IPS-18a (cell line): ENCODE measurements at regions not wholly inside any gene's neighbourhood (a gene's known extent, or its start where the extent isn't known, plus 50 kb on each side); places are given as distances from the start of the nearest gene placed in this dataset.
"Not testable (repeated sequence)": the region's sequence is repeated elsewhere in the genome, so short reads cannot be mapped to it uniquely, and the experiment has no call there.

Source experiments
- H3K27ac ChIP-seq: one replicate; pipeline ENCODE4 v1.5.1; 2013; ENCODE audit warnings: low read length
- H3K27me3 ChIP-seq: one replicate; pipeline ENCODE4 v1.6.1; 2013; ENCODE audit warnings: mild to moderate bottlenecking, low read length; ENCODE audit not compliant: control insufficient read depth, insufficient read depth
- H3K36me3 ChIP-seq: one replicate; pipeline ENCODE4 v1.6.1; 2013; ENCODE audit warnings: low read depth, low read length; ENCODE audit not compliant: control insufficient read depth
- H3K4me1 ChIP-seq: one replicate; pipeline ENCODE4 v1.6.1; 2013; ENCODE audit warnings: low read depth, low read length; ENCODE audit not compliant: control insufficient read depth
- H3K4me3 ChIP-seq: one replicate; pipeline ENCODE4 v1.5.1; 2013; ENCODE audit warnings: low read length
- H3K9ac ChIP-seq: one replicate; pipeline ENCODE4 v1.6.1; 2013; ENCODE audit warnings: mild to moderate bottlenecking, low read length, moderate library complexity
- H3K9me3 ChIP-seq: one replicate; pipeline ENCODE4 v1.6.1; 2013; ENCODE audit warnings: low read depth, low read length; ENCODE audit not compliant: control insufficient read depth

DNA sequence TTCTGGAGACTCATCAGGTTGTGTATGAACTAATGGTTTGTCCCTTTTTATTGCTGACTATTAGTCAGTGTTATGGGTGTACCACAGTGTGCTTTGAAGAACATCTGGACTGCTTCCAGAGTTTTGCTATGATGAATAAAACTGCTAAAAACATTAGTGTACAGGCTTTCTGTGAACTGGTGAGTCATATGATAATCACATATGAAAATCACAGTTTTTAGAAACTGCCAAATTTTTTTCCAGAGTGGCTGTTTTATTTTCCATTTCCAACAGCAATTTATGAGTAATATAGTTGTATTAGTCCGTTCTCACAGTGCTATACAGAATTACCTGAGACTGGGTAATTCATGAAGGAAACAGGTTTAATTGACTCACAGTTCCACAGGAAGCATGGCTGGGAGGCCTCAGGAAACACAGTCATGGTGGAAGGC, 281.2 kb upstream of the VSTM2A start:
- no peaks in the 10 kb centered on the region for H3K27me3 ChIP-seq
- no peaks in the 10 kb centered on the region for H3K9me3 ChIP-seq
- no peaks in the 10 kb centered on the region for H3K36me3 ChIP-seq
- H3K4me3 ChIP-seq, result no peak overlapping the region
- no peaks in the 10 kb centered on the region for H3K4me1 ChIP-seq
- H3K27ac ChIP-seq, result no peak overlapping the region
- H3K9ac ChIP-seq, result no peak overlapping the region

DNA sequence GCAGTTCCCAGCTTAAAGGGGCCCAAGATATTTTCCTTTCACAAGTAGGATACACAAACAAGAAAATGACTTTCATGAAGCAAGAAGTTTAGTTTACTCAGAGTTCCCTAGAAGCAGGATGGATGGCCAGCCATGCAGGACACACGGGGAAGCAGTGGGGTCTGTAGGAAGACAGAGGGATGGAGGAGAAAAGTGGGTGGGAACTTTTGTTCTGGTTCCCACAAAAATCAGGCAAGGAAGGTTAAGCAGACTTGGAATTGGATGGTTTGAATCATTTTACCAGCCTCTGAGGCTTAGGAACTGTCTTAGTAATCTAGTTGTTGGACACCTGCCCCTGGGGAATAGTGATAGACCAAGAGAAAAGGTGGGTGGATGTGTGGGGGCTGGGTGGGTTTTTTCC, 263.3 kb upstream of the VSTM2A start:
- Histone ChIP-seq H3K27me3 (no peaks in the 10 kb centered on the region), H3K9ac (no peak overlapping the region), H3K4me3 (no peak overlapping the region), H3K27ac (no peak overlapping the region), H3K36me3 (no peaks in the 10 kb centered on the region), H3K4me1 (peaks cover 9% of the 10 kb centered on the region), H3K9me3 (no peaks in the 10 kb centered on the region)

DNA sequence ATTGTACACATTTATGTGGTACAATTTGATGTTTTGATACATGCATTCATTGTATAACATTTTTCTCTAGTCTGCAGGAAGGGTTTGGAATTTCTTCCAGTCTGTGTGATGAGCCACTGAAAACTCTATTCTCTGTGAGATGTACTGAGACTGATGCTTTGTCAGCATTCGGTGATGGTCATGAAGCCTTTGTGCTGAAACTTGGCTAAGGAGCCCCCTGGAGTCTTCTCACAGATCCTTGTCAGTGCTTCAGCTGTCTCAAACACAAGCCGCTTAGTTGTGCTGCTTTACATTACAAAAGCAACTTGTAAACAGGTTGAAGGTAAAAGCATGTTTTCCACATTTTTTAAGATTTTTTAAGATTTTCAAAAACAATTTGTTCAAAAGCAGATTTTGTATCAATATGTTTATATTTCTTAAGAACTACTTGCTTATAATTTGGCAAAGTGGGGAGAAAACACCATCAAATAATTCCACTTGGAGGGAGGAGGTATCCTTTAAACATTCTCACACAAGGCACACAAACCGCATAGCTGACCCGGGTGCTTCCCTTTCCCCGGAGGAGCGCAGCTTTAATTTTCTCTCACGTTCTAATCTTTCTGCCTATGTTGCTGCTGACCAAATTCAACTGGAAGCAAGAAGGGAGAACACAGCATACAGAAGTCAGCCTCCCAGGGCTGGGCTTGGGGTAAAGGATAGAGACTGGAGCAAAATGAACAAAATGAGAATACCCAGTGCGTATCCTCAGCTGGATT, 249.8 kb upstream of the VSTM2A start:
- no peak overlapping the region for H3K27ac ChIP-seq
- no peak overlapping the region for H3K9ac ChIP-seq
- H3K9me3 ChIP-seq, result peaks cover 6% of the 10 kb centered on the region
- H3K27me3 ChIP-seq, result peaks cover 5% of the 10 kb centered on the region
- no peaks in the 10 kb centered on the region for H3K36me3 ChIP-seq
- no peak overlapping the region for H3K4me3 ChIP-seq
- H3K4me1 ChIP-seq, result peaks cover 5% of the 10 kb centered on the region

DNA sequence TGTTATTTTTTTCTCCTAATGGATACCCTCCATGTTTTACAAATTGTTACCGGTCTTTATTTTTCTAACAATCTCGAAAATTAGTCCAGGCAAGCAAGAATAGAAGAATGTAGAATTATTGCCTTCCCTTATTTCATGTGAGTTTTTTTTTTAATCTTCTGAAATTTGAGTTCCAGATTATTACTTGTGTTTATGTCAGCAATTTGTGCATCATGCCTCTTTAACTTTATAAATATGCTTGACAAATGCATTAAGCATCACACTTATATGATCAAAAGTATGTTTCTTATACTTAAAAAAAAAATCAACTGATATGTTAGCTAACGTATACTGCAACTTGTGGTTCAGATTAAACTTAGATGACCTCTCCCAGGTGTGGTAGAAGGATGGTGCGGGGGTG, 242.7 kb upstream of the VSTM2A start:
- no peaks in the 10 kb centered on the region for H3K27me3 ChIP-seq
- H3K4me3 ChIP-seq, result no peak overlapping the region
- H3K9ac ChIP-seq, result no peak overlapping the region
- no peaks in the 10 kb centered on the region for H3K4me1 ChIP-seq
- no peaks in the 10 kb centered on the region for H3K36me3 ChIP-seq
- no peaks in the 10 kb centered on the region for H3K9me3 ChIP-seq
- H3K27ac ChIP-seq, result no peak overlapping the region

DNA sequence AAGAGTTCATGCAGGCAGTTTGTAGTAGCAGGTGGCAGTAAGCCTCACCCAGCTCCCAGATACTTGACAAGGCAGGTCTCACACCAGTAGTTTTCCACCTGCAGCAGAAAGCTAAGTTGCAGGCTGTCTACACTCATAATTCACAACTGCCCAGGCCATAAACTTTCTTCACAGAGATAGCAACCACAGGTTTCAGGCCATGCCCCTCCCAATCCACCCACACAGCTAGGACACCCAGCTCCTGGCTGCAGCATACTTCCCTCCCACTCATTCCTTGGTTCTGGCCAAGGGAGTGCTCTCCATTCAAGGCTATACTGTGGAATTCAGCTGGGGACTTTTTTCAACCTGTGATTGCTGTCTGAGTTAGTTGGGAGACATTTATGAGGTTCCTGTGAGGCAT, 226.2 kb upstream of the VSTM2A start:
- not testable (repeated sequence) for H3K4me1 ChIP-seq, H3K27ac ChIP-seq, H3K9me3 ChIP-seq, H3K27me3 ChIP-seq, H3K9ac ChIP-seq, H3K4me3 ChIP-seq, H3K36me3 ChIP-seq

DNA sequence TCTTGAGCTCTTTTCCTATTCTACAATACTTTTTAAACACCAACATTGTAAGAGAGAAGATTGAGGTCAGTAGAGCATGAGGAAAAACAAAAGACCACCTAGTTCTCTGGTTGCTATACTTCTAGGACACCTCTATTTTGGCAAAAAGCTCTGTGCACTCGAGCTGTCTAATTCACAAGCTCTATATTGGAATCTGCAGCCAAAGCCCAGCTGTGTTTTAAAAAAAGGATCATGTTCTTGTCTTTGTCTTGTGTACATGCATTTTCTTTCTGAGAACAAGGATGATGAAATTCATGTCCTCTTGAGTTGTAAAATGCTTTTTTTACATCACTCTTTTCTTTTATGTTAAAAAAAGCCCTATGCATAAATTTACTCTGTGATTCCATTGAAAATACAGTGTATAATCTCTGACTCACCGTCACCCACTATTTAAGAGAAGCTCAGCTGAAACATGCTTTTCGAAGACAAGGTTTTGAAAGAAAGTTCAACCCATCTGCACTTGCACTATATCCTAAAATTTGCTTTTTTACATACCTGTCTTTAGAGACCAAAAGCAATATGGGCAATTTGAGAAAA, 215.5 kb upstream of the VSTM2A start:
- peaks cover 11% of the 10 kb centered on the region for H3K27me3 ChIP-seq
- no peak overlapping the region for H3K27ac ChIP-seq
- H3K9ac ChIP-seq, result no peak overlapping the region
- H3K4me3 ChIP-seq, result no peak overlapping the region
- H3K4me1 ChIP-seq, result no peaks in the 10 kb centered on the region
- peaks cover 5% of the 10 kb centered on the region for H3K9me3 ChIP-seq
- H3K36me3 ChIP-seq, result no peaks in the 10 kb centered on the region

DNA sequence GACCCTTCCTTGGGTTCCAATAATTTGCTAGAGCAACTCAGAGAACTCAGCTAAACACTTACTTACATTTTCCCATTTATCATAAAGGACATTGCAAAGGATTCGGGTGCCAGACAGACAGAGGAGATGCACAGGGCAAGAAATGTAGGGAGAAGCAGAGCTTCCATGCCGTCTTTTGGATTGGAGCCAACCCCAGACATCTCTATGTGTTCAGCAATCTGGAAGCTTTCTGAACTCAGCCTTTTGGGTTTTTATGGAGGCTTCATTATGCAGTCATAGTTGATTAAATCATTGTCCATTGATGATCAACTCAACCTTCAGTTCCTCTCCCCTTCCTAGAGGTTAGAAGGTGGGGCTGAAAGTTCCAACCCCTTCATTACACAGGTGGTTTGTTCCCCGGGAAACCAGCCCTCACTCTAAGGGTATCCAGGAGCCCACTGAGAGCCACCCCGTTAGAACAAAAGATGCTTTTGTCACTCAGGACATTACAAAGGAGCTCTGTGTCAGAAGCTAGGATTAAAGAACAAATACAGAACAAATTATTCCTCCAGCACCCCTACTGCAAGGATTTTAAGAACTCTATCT, 211.9 kb upstream of the VSTM2A start:
- Histone ChIP-seq H3K4me1 (peaks cover 16% of the 10 kb centered on the region), H3K36me3 (no peaks in the 10 kb centered on the region), H3K27me3 (peaks cover 11% of the 10 kb centered on the region), H3K27ac (no peak overlapping the region), H3K4me3 (no peak overlapping the region), H3K9ac (no peak overlapping the region), H3K9me3 (no peaks in the 10 kb centered on the region)

DNA sequence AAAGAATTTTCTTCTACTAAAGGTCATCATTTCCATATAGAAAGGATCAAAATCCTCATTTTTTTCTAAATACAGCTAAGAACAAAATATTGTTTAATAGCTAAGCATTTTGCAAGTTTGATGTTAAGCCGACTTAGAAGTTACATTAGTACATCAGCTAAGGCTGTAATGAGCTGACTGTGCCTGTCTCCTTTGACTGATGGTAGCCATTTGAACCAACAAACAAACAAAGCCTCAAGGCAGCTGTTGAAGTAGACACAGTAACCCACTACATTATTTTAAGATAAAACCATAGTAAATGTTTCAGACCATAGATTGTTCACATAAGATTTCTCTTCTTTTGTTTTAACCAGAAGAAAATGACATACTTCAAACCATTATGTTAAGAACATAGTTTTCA, 210.9 kb upstream of the VSTM2A start:
- H3K9ac ChIP-seq, result no peak overlapping the region
- H3K9me3 ChIP-seq, result no peaks in the 10 kb centered on the region
- H3K27me3 ChIP-seq, result peaks cover 11% of the 10 kb centered on the region
- H3K36me3 ChIP-seq, result no peaks in the 10 kb centered on the region
- H3K4me1 ChIP-seq, result peaks cover 16% of the 10 kb centered on the region
- H3K27ac ChIP-seq, result no peak overlapping the region
- H3K4me3 ChIP-seq, result no peak overlapping the region

DNA sequence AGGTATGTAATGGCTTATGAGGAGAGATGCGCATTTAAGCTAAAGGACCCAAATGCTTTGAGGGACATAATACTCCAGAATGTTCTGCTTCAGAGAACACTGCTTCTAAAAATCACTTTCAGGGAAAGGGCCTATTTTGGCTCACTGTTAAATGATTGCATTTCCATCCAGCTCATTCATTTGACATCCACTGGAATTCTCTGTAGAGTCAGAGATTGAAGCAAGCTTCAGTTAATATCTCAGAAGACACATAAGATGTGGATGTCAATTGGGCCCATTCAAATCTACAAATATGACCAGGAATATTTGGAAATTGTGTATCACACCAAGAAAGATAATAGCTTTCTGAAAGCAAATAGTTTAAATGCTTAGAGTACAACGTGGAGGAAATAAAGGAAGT, 209.9 kb upstream of the VSTM2A start:
- no peaks in the 10 kb centered on the region for H3K9me3 ChIP-seq
- no peaks in the 10 kb centered on the region for H3K36me3 ChIP-seq
- H3K27me3 ChIP-seq, result peaks cover 11% of the 10 kb centered on the region
- peaks cover 16% of the 10 kb centered on the region for H3K4me1 ChIP-seq
- no peak overlapping the region for H3K4me3 ChIP-seq
- no peak overlapping the region for H3K27ac ChIP-seq
- H3K9ac ChIP-seq, result no peak overlapping the region

DNA sequence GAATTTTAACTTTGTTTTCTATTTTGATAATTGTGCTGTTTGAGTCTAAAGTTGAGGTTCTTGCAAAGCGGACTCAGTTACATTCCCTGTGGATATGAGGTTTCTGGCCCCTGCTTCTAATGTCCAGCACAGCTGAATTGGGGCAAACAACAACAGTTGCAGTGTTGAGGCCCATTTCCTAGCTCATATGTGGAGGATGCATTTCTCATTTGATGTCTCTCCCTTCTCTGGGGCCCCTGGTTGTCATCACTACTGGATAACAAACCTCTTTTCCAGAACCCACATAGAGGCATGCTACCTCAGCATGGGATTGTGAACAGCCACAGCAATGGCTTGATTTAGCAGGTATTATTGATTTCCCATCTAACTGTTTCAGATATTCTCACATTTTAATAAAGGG, 208.2 kb upstream of the VSTM2A start:
- Histone ChIP-seq H3K36me3 (no peaks in the 10 kb centered on the region), H3K9ac (no peak overlapping the region), H3K9me3 (no peaks in the 10 kb centered on the region), H3K27me3 (peaks cover 11% of the 10 kb centered on the region), H3K4me3 (no peak overlapping the region), H3K4me1 (peaks cover 16% of the 10 kb centered on the region), H3K27ac (no peak overlapping the region)

DNA sequence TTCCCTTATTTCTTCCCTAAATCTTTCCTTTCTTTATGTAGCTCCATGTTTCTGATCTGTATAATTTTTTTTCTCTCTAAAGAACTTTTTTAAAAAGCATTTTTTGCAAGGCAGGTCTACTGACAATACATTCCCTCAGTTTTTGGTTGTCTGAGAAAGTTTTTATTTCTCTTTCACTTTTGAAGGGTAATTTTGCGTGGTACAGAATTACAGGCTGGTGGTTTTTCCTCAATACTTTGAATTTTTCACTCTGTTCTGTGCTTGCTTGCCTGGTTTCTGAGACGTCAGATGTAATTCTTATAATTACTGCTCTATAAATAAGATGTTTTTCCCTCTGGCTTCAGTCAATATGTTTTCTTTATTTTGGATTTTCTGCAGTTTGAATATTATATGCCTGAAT, 205.4 kb upstream of the VSTM2A start:
- H3K36me3 ChIP-seq, result no peaks in the 10 kb centered on the region
- H3K27ac ChIP-seq, result no peak overlapping the region
- H3K9me3 ChIP-seq, result no peaks in the 10 kb centered on the region

DNA sequence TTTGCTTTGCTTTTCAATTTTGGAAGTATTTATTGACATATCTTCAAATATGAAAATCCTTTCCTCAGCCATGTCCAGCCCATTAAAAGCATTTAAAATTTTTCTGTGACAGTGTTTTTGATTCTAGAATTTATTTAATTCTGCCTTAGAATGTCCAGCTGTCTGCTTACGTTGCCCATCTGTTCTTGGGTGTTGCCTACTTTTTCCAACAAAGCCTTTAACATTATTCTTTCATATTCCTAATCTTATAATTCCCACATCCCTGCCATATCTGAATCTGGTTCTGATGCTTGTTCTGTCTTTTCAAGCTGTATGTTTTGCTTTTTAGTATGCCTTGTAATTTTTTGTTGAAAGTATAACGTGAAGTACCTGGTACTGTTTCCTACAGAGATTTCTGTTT, 204.7 kb upstream of the VSTM2A start:
- Histone ChIP-seq H3K4me1 (peaks cover 10% of the 10 kb centered on the region), H3K9me3 (no peaks in the 10 kb centered on the region), H3K9ac (no peak overlapping the region), H3K4me3 (no peak overlapping the region), H3K27me3 (no peaks in the 10 kb centered on the region), H3K36me3 (no peaks in the 10 kb centered on the region), H3K27ac (no peak overlapping the region)

More for the DNA sequence above, 205.4 kb upstream of the VSTM2A start:
- no peak overlapping the region for H3K9ac ChIP-seq
- H3K4me1 ChIP-seq, result peaks cover 16% of the 10 kb centered on the region
- no peaks in the 10 kb centered on the region for H3K27me3 ChIP-seq
- H3K4me3 ChIP-seq, result no peak overlapping the region
